ENCODE measurements at regions not wholly inside any gene's neighbourhood (a gene's known extent, or its start where the extent isn't known, plus 50 kb on each side); places are given as distances from the start of the nearest gene placed in this dataset.
"Not testable (repeated sequence)": the region's sequence is repeated elsewhere in the genome, so short reads cannot be mapped to it uniquely, and the experiment has no call there.

- H3K27ac ChIP-seq (replicated peaks): no peak overlapping the region
- DNase-seq: no peak
- intact Hi-C loops (cut with micrococcal nuclease): no loop called here
- H3K27me3 ChIP-seq (ENCODE audit: low read depth): peaks cover 7% of the 10 kb centered on the region
- no peak for TF ChIP-seq CTCF (IDR thresholded peaks at IDR 0.05; ENCODE audit: borderline replicate concordance)
- H3K4me1 ChIP-seq: no peaks in the 10 kb centered on the region
- peaks cover 14% of the 10 kb centered on the region for H3K9me3 ChIP-seq (replicated peaks)
- no peaks in the 10 kb centered on the region for H3K36me3 ChIP-seq
- no peak overlapping the region for H3K4me3 ChIP-seq
These were observed 406.9 kb downstream of the DCDC2C start for GRCh38 chr2:4110273-4110672.

- H3K9me3 ChIP-seq (replicated peaks): peaks cover 61% of the 10 kb centered on the region
- intact Hi-C loops (cut with micrococcal nuclease); DNase-seq; H3K27me3 ChIP-seq (ENCODE audit: low read depth); H3K4me1 ChIP-seq; H3K36me3 ChIP-seq; H3K4me3 ChIP-seq; H3K27ac ChIP-seq (replicated peaks): not testable (repeated sequence)
These were observed 412.1 kb downstream of the DCDC2C start for GRCh38 chr2:4115435-4115834.

- no peak overlapping the region for H3K4me3 ChIP-seq
- H3K36me3 ChIP-seq: no peaks in the 10 kb centered on the region
- H3K9me3 ChIP-seq (replicated peaks): peaks cover 37% of the 10 kb centered on the region
- DNase-seq: no peak
- H3K27me3 ChIP-seq (ENCODE audit: low read depth): no peaks in the 10 kb centered on the region
- H3K4me1 ChIP-seq: no peaks in the 10 kb centered on the region
- intact Hi-C loops (cut with micrococcal nuclease): no loop called here
- TF ChIP-seq CTCF (IDR thresholded peaks at IDR 0.05; ENCODE audit: borderline replicate concordance): no peak
- H3K27ac ChIP-seq (replicated peaks): no peak overlapping the region
These were observed 419.4 kb downstream of the DCDC2C start for GRCh38 chr2:4122726-4123125.

- DNase-seq: no peak
- no peak for TF ChIP-seq CTCF (IDR thresholded peaks at IDR 0.05; ENCODE audit: borderline replicate concordance)
- peaks cover 60% of the 10 kb centered on the region for H3K9me3 ChIP-seq (replicated peaks)
- H3K36me3 ChIP-seq: no peaks in the 10 kb centered on the region
- no peak overlapping the region for H3K27ac ChIP-seq (replicated peaks)
- H3K4me3 ChIP-seq: no peak overlapping the region
- H3K27me3 ChIP-seq (ENCODE audit: low read depth): no peaks in the 10 kb centered on the region
- intact Hi-C loops (cut with micrococcal nuclease): no loop called here
- no peaks in the 10 kb centered on the region for H3K4me1 ChIP-seq
These were observed 427.3 kb downstream of the DCDC2C start for GRCh38 chr2:4130651-4131050.

- Histone ChIP-seq H3K27me3 (ENCODE audit: low read depth) (no peaks in the 10 kb centered on the region), H3K9me3 (replicated peaks) (peaks cover 36% of the 10 kb centered on the region), H3K27ac (replicated peaks) (no peak overlapping the region), H3K4me1 (no peaks in the 10 kb centered on the region), H3K36me3 (no peaks in the 10 kb centered on the region), H3K4me3 (no peak overlapping the region)
- intact Hi-C loops (cut with micrococcal nuclease): no loop called here
- TF ChIP-seq CTCF (IDR thresholded peaks at IDR 0.05; ENCODE audit: borderline replicate concordance): no peak
- no peak for DNase-seq
These were observed 431.5 kb downstream of the DCDC2C start for GRCh38 chr2:4134551-4135550.

GRCh38 chr2:4135765-4136164 is 432.4 kb downstream of the DCDC2C start:
- TF ChIP-seq CTCF (IDR thresholded peaks at IDR 0.05; ENCODE audit: borderline replicate concordance): no peak
- intact Hi-C loops (cut with micrococcal nuclease): no loop called here
- peaks cover 27% of the 10 kb centered on the region for H3K9me3 ChIP-seq (replicated peaks)

More at GRCh38 chr2:4135765-4136164, 432.4 kb downstream of the DCDC2C start:
- H3K27ac ChIP-seq (replicated peaks): no peak overlapping the region
- no peaks in the 10 kb centered on the region for H3K4me1 ChIP-seq
- H3K4me3 ChIP-seq: no peak overlapping the region
- DNase-seq: no peak
- H3K36me3 ChIP-seq: no peaks in the 10 kb centered on the region
- no peaks in the 10 kb centered on the region for H3K27me3 ChIP-seq (ENCODE audit: low read depth)

All from left ventricle myocardium inferior (tissue), 1 donor.